Daoy (cell line): ENCODE measurements at regions not wholly inside any gene's neighbourhood (a gene's known extent, or its start where the extent isn't known, plus 50 kb on each side); places are given as distances from the start of the nearest gene placed in this dataset.
A peak's percentile ranks its signal among the peaks of the same experiment; 100 is the strongest.
"Not testable (repeated sequence)": the region's sequence is repeated elsewhere in the genome, so short reads cannot be mapped to it uniquely, and the experiment has no call there.

Experiments used
- DNase-seq: peaks from one replicate; pipeline ENCODE4 v3.0.0-alpha.2; 2015; ENCODE audit warnings: low read depth

DNA sequence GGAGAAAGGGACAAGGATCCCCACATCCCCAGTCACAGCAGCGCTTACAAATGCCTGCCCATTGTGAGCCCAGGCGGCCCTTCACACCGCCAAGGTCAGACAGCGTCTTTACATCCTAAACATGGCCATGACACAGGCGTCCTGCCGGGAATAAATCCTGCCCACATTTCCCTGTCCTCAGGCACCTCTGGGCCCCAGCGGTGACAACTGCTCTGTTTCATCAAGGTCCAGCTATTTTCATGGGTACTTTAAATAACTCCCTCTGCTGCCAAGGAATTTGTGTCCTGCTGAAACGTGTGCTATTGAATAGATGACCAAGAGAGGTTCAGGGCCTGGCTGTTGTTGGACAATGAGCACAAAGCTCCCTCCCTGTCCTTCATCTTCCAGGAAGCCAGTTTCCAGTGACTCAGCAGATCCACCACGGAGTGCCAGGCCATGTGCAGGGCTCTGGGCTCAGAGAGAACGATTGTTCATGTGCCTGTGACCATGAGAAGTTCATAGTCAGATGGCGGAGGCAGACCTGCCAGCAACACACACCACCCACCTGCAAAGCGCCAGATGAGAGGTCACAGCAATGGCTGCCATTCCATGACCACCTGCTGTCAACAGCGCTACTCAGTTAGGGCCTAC, 195.8 kb downstream of the MATN1 start:
- DNase-seq = peak; percentile 30

DNA sequence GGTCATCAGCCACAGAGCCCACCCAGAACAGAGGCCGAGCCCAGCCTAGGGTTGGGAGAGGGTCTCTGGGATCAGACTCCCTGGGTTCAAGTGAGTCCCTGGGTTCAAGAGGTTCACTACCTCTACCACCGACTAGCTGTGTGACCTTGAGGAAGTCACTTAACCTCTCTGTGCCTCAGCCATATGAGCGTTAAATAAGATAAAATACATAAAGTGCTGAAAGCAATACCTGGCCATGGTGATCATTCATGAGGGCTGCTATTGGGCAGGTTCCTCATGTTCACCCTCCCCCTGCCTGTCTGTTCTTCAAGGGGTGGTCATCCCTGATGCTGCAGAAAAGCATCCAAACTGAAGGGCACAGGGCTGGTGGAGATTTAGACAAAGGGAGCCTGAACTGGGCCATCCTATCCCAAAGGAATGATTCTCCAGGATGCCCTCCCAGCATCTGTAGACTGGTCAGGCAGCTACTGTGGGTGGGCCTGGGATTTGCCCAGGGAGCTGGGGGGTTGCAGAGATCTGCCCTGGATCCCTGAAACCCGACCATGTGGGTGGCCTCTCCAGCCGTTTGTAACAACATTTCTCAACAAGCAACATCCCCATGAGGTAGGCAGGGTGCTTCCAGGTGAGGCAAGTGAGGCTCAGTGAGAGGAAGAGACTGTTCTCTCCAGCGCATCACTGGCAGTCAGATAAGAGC, 196.6 kb downstream of the MATN1 start:
- DNase-seq = no peak

DNA sequence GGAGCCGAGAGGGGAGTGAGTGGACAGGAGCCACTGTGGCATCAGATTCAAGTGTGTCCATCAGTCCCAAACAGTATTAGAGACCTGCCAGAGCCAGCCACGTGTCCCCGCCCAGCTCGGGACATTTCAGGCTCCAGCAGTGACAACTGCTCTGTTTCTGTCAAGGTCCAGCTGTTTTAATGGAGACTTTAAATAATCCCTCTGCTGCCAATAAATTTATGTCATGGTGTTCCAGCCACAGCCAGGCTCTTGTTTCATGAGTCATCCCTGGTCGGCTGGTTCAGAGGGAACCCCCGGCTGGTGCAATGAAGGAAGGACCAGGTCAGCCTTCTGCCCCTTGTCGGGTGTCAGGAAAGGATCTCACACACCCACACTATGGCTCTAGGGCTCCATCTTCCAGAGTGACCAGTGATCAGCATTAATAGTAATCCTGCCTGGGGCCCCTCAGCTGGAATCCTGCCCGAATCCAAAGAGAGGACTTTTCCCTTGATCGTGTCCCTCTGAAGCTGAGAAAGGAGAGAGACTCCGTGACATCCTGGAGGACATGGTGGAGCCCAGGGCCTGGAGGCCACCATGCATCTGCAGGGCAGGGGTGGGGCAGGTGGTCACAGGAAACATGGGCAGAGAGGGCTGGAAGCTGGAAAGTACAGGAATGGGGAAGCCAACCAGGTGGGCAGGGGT, 197.3 kb downstream of the MATN1 start:
- peak; percentile 90 for DNase-seq

- DNase-seq = no peak
Measured at GRCh38 chr1:30525631-30525970, 197.8 kb downstream of the MATN1 start.

GRCh38 chr1:30524840-30525617, 198.4 kb downstream of the MATN1 start:
- DNase-seq = no peak

- DNase-seq = peak; percentile 33
Measured at GRCh38 chr1:30524025-30524555, 199.3 kb downstream of the MATN1 start.

DNA sequence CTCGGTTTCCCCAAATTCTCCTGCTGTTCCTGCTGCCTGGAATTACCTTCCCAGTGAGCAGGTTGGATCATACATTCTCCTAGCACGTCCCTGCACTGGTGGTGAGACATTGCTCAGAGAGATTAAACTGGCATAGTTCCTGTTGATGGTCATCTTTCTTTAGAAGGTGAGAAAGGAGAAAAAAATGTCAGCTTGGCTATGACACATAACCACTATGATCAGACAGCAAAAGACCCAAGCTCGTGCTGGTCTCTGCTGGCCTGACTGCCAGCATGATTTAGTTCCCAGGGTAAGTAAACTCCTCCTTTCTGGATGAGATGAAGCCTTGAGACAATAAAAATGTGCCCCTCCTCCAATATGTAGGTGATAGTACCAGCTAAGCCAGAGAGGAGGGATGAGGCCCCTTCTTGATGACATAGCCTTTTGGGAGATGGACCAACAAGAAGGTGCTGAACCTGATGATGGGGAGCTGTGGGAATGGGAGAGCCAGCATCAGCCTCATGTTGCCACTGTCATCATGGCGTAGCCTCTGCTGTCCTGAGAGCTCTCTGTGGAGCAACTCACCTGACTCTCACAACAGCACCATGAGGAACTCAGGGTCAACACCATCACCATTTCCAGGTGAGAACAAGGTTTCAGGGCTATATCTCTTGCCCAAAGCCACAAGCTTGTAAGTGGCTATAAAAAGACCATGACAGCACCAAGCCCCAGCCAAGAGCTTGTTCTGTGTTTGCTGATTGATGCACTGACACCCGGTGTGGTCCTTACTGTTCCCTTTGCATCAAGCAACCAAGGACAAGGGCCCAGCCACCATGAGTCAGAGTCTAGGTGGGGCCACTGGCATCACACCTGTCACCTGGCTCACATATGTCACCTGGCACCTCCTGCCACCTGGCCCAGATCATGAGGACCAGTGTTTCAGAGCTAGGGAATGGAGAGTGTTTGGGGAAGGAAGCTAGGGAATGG, 200.0 kb downstream of the MATN1 start:
- peak; percentile 86 for DNase-seq

DNA sequence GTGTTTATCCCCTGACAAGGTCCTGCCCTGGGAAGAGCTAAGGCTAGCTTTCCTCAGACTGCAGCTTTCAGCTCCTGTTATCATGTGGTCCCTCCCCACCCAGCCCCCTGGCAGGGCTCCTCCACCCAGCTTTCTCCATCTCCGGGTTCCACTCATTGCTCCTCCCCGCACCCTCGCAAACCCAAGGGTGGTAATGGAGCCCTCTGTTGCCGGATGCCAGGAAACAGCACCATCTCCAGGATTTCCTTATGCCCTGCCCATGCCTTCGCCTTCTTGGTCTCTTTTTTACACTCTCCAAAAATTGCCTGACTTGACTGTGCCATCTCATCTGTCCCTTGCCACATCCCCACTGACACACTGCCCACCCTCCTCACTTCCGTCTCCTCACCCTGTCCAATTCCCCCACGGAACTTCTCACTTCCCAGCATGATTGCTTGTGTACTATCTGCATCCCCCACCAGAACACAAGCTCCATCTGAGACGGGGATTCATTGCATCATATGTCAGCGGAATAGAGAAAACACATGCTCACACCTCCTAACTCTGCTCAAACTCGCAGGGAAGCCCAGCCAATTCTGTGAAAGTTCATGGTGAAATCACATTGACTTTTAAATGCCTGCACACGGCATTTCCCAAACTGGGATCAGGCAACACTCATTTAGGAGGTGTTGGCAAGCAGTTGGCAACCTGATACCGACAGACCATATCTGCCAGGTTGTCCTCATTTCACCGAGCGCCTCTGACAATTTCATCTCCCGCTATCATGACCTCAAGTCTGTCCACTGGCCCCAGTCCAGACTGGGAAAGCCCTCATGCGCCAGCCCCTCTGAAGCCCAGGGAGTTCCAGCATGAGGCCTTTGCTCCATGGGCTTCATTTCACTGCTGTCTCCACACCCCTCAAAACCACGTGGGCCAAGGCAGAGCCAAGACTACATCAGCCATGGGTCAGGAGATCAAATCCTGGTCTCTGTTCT, 201.1 kb downstream of the MATN1 start:
- DNase-seq = peak; percentile 67

DNA sequence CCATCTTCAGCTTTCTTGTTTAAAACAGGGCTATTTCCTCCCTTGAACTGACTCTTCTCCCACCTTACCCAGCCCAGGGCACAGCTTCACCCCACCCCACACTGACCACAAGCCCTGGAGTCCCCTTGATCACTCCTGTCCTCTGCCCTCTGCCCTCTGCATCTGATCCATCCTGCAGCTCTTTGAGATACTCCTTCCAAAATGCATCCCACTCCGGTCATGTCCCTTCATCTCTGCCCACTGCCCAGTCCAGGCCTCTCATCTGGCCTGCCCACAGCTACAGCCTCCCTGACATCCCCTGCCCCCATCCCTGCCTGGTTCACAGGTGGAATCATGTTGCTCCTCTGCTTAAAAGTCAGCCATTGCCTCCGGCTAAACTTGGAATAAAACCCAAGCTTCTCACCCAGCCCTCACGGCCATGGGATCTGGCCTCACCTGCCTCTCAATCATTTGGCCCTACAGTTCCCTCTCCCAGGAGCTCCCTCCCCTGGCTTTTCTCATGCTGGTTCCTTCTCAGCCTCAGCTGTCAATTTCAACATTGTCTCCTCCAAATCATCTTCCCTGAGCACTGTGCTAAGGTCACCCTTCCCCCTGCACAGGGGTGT, 202.0 kb downstream of the MATN1 start:
- DNase-seq = no peak

DNA sequence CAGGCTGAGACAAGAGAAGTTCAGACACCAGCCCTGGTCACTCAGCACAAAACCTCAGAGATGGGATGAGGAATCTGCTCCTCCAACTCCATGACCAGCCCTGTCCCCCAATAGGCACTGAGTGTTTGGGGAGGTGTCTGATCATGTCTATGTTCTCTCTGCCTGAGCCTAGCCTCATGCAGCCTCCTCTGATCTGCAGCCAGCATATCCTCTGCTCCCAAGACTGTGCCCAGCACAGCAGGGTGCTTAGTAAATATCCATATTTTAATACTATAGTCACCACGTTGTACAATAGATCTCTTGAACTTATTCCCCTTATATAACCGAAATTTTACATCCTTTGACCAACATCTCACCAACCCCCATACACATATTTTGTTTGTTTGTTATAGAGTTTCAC, 202.9 kb downstream of the MATN1 start:
- no peak for DNase-seq

DNA sequence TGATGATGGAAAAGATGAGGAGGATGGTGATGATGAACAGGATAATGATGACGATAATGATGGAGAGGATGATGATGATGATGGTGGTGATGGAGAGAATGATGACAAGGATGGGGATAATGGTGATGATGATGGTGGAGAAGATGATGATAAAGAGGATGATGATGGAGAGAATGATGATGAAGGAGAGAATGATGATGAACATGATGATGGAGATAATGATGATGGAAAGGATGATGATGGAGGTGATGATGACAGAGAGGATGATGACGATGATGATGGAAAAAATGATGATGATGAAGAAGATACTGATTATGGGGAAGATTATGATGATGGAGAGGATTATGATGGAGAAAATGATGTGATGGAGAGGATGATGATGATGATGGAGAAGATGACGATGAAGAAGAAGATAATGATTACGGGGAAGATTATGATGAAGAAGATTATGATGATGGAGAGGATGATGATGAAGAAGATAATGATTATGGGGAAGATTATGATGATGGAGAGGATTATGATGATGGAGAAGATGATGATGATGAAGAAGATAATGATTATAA, 204.1 kb downstream of the MATN1 start:
- no peak for DNase-seq

DNA sequence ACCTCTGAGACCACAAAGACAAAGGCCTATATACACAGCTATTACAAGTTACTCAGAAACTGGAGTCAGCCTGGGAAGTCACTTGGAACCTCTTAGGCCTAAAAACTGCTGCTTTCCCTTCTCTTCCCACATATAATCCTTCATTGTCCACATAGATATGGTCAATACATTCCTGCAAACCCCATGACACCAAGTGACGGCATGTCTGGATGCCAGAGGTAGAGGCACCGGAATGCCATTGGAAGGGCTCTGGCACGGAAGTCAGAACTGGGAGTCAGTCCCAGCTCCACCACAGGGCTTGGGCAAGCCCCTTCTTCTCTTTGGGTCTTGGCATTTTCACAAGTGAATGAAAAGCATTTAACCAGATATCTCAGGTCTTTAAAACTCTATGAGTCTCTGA, 204.7 kb downstream of the MATN1 start:
- no peak for DNase-seq

GRCh38 chr1:30518186-30518585, 205.2 kb downstream of the MATN1 start:
- DNase-seq = no peak

DNA sequence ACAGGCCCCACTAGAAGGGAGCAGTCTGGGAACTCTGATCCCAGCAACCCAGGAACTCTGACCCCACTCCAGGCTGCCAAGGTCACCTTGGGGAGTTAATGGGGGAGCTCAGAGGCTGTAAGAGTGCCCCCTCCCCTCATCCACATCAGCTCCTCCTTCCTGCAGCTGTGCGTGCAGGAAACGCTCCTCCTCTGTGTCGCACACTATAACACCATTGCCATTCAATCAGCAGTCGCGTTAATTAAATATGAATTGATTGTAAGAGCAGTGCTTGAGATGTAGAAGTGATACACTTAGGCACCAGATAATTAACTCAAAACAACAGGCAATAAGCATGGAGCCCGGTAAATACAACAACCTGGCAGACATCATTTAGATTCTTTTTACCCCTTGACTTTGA, 205.7 kb downstream of the MATN1 start:
- not testable (repeated sequence) for DNase-seq

- not testable (repeated sequence) for DNase-seq
Measured at GRCh38 chr1:30517241-30517640, 206.1 kb downstream of the MATN1 start.

- no peak for DNase-seq
Measured at GRCh38 chr1:30516485-30516858, 206.9 kb downstream of the MATN1 start.

DNA sequence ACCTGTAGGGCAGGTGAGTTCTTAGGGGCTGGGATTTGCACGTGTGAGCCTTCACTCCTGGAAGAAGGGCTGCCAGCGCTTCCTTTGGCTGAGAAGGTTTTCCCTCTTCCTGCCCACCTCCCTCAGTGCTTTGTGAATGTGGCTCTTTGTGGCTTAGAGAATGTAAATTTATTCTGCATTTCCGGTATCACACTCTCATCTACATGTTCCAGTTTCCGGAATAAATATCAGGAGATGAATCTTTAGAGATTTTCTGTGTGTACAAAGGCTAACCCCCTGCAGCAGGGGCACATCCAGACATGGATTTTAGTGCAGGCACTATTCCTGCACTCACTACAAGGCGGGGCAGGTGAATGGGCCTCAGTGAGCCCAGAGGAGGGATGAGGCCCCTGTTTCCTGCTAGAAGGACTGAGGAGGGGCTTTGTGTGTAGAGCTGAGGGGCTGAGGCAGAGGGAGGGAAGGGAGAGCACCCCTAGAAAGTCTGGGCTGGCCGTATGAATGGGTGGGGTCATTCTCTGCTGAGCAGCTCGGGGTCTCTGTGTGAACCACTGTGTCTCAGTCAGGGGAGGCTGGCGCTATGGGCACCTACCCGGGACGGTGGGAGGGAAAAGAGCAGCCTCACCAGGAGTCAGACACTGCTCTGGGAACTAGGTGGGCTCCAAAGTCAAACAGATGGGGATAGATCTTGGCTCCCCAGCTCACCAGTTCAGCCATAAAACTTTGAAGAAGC, 207.5 kb downstream of the MATN1 start:
- no peak for DNase-seq

DNA sequence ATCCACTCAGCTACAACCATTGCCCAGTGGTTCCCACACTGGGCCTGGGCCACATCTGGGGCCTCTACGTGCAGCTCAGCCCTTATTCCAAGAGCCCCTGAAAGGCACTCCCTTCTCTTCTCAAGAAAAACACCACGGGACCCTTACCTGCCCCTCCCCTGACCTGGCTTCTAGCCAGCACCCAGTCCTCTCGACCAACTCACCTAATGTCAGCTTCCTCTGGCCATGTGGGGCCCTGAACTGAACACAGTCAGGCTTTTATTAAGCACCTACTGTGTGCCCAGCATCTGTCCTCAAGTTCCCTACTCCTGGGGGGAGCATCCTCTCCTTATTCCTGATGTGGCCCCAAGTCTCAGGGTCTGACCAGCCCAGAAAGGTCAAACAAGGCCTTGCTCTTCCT, 208.4 kb downstream of the MATN1 start:
- no peak for DNase-seq
